GM13976 (cell line): ENCODE measurements at regions not wholly inside any gene's neighbourhood (a gene's known extent, or its start where the extent isn't known, plus 50 kb on each side); places are given as distances from the start of the nearest gene placed in this dataset.

Experiments used
- DNase-seq: peaks from one replicate; pipeline ENCODE4 v3.0.0; 2012; ENCODE audit warnings: low spot score
- CTCF ChIP-seq: IDR thresholded peaks from 2 replicates; pipeline ENCODE4 v1.5.1; 2012; ENCODE audit warnings: borderline replicate concordance, mild to moderate bottlenecking; ENCODE audit not compliant: insufficient read depth; ENCODE audit errors: extremely low read depth, missing control alignments, control extremely low read depth
- in situ Hi-C: fragments of 300-500 bp; cut with MboI; formaldehyde crosslinking; loops from one replicate; pipeline ENCODE4 v1.12.0; 2022; ENCODE audit warnings: low sequenced_read_pairs, mixed read lengths, inconsistent platforms; ENCODE audit not compliant: unreplicated experiment

GRCh38 chr6:77368660-77369313, 94.5 kb downstream of the HTR1B start:
- TF ChIP-seq CTCF, result no peak
- DNase-seq, result no peak
- in situ Hi-C loops, result no loop called here

- DNase-seq, result no peak
- in situ Hi-C loops, result no loop called here
- no peak for TF ChIP-seq CTCF
These were observed 96.5 kb downstream of the HTR1B start for GRCh38 chr6:77366798-77367197.

GRCh38 chr6:77363702-77364101, 99.6 kb downstream of the HTR1B start:
- in situ Hi-C loops, result no loop called here
- no peak for DNase-seq
- no peak for TF ChIP-seq CTCF

GRCh38 chr6:77362055-77362454, 101.2 kb downstream of the HTR1B start:
- no peak for TF ChIP-seq CTCF
- DNase-seq, result no peak
- in situ Hi-C loops, result no loop called here

GRCh38 chr6:77361018-77361417, 102.3 kb downstream of the HTR1B start:
- no peak for TF ChIP-seq CTCF
- in situ Hi-C loops, result no loop called here
- no peak for DNase-seq

GRCh38 chr6:77356821-77357220, 106.5 kb downstream of the HTR1B start:
- DNase-seq, result no peak
- TF ChIP-seq CTCF, result no peak
- in situ Hi-C loops, result no loop called here
